ENCODE measurements at regions not wholly inside any gene's neighbourhood (a gene's known extent, or its start where the extent isn't known, plus 50 kb on each side); places are given as distances from the start of the nearest gene placed in this dataset.

GRCh38 chr7:118046086-118046485 lies 137.9 kb upstream of the LSM8 start:
- TF ChIP-seq CTCF (IDR thresholded peaks at IDR 0.05) (no peak), POLR2AphosphoS5 (IDR thresholded peaks at IDR 0.05) (no peak), POLR2A (IDR thresholded peaks at IDR 0.05) (no peak), EP300 (IDR thresholded peaks at IDR 0.05; ENCODE audit: low read depth) (no peak)
